GM12874 (cell line): ENCODE measurements at regions not wholly inside any gene's neighbourhood (a gene's known extent, or its start where the extent isn't known, plus 50 kb on each side); places are given as distances from the start of the nearest gene placed in this dataset.

Experiments used
- CTCF ChIP-seq: IDR thresholded peaks from 2 replicates; pipeline ENCODE4 v1.5.1; 2011; ENCODE audit warnings: low read depth, mild to moderate bottlenecking, control low read depth, low read length, moderate library complexity; ENCODE audit not compliant: insufficient read depth

DNA sequence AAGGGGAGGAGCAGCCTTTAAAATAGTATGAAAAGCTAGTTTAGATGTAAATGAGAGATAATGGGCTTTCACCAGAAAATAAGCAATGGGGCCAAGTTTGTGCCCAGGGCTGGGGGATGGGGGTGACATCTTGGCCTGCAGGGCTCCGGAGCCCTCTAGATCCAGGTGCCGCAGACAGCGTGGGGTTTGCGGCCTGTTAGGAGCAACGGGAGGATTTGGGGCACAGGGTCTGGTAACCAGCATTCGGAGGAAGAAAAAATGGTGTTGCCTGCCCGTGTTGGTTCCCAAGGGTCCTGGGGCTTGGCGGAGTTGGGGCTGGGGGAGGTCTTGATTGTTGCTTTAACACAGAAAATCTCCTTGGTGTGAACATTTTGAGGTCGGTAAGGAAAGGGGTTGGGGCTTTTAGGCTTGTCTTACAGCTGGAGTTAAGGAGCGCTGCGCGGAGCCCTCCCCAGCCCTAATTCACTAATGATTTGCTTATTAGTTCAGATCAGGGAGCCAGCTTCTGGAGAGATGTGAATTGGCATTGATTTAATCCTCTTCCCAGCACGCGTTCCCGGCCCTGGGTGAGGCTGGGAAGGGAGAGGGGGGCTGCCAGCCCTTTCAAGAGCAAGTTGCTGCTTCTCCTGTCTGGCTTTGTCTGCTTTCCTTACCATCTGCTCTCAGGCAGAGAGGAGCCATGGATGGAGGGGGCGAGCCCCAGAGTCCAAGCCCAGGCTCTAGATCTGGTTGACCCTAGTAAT lies 443.4 kb downstream of the BCOR start:
- no peak for TF ChIP-seq CTCF

- TF ChIP-seq CTCF: no peak
These were observed 442.8 kb downstream of the BCOR start for GRCh38 chrX:39654952-39655351.

DNA sequence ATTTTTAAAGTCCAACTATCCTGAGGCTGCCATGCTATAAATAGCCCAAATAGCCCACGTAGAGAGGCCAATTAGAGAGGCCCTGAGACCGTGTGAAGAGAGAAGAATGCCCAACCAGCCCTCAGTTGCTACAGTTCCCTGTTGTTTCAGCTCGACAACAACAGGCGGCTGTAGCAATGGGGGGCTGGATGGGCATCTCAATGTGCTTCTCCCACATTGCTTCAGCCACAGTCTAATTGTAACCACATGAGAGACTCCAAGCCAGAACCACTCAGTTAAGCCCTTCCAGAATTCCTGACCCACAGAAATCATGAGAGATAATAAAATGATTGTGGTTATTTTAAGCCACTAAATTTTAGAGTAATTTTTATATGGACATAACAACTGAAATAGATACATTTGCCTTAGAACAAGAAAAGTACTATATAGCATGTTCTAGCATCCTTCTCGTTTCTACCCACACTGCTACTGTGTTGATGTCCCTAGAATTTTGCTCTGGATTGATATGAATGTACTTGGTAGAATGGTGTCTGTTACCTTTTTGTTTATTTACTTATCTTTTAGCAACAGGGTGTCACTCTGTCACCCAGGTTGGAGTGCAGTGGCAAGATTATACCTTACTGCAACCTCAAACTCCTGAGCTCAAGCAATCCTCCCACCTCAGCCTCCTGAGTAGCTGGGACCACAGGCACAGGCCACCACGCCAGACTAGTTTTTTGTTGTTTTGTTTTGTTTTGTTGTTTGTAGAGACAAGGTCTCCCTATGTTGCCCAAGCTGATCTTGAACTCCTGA lies 436.4 kb downstream of the BCOR start:
- TF ChIP-seq CTCF: no peak

GRCh38 chrX:39665830-39666518 lies 431.8 kb downstream of the BCOR start:
- no peak for TF ChIP-seq CTCF

DNA sequence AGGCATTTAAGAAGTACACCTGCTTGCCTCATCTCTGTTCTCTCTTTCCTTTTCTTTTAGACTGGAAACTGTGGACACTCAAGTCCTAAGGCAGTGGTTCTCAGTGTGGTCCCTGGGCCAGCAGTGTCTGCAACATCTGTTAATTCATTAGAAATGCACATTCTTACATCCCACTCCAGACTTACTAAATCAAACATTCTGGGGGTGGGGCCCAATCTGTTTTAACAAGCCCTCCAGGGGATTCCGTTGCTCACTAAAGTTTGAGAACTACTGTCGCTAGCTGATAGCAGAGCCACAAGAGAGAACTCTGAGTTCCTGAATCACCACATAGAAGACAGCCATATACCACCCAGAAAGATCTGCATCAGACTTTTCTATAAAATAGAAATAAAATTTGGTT lies 430.6 kb downstream of the BCOR start:
- TF ChIP-seq CTCF: no peak

DNA sequence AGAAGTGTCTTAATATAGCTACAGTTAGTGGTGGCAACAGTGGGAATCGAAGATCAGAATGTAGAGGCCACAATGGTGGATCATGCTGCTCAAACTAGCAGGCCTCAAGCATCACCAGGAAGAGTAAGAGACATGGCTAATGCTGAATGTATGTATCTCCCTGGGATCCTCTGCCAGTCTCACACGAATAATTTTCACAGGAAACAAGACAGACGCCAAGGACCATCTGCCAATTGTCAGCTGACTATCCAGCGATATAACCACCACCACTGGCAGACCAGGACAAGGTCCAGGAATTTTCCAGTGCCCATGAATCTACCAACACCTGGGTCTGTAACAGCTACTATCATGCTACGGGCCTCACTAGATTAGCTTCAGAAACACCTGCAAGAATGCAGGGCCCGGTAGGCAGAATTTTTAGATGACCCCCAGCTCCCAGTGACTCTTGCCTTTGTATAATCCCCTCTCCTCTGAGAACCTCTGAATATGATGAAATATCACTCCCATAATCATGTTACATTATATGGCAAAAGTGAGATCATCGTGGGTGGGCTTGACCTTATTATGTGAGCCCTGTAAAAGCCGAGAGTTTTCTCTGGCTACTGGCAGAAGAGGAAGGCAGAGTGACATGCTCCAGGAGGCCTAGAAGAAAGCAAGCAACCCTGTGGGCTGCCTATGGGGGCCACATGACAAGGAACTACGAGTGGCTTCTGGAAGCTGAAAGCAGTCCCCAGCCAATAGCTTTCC lies 429.8 kb downstream of the BCOR start:
- no peak for TF ChIP-seq CTCF

DNA sequence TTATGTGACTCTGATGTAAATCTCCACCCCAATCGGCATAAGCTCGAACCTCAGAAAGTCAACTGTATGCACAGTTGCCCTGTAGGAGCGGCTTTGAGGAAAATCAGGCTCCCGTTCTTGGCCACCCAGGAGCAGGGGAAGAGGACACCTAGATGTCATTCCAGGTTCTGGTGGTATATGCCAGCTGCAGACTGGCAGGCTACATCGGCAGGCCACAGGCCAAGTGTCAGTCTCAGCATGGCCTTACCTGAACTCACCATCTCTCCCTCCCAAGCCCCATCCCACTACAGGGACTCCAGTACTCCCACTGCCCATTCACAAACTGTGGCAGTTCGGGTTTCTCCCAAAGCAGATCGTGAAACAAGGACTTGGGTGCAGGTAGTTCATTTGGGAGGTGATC lies 428.1 kb downstream of the BCOR start:
- TF ChIP-seq CTCF: no peak
